HG03439 (cell line): ENCODE measurements at regions not wholly inside any gene's neighbourhood (a gene's known extent, or its start where the extent isn't known, plus 50 kb on each side); places are given as distances from the start of the nearest gene placed in this dataset.

ENCODE experiments used
- ATAC-seq: cut with Tn5 transposase; IDR thresholded peaks from one replicate; pipeline ENCODE4 v1.9.1; 2021; ENCODE audit warnings: mild to moderate bottlenecking, moderate library complexity; ENCODE audit not compliant: unreplicated experiment

DNA sequence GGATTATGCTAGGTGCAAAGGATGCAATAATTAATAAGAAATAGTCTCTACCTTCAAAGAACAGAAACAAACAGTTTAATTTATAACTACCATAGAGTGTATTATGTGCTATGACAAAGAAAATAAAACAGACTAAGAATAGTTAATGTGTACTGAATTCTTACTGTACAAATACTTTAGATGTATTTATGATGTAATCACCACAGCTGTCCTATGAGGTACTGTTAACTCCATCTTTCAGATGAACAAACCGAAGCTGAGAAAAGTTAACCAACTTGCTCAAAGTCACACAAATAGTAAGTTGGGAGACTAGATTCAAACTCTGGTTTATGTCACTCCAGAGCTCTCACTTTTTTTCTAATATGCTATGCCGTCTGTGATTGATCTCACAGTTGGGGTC, 77.0 kb upstream of the FGGY start:
- no peak for ATAC-seq

DNA sequence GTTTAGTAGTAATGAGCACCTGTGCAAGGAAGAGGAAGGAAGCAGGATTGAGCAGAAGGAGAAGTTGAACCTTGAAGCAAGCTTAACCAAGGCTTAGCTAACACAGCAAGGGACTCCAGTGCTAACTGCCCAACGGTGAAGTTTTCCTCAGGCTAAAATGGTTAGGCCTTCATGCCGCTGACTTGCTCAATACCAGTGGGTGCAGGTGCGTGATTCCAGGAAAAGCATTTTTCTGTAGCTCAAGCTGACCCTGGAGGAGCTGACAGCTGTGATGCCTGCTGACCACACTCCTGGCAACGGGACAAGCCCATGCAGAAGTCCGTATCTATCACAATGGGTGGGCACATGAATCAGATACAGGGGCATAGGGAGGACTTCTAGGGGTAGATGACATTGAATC, 76.5 kb upstream of the FGGY start:
- ATAC-seq: no peak

DNA sequence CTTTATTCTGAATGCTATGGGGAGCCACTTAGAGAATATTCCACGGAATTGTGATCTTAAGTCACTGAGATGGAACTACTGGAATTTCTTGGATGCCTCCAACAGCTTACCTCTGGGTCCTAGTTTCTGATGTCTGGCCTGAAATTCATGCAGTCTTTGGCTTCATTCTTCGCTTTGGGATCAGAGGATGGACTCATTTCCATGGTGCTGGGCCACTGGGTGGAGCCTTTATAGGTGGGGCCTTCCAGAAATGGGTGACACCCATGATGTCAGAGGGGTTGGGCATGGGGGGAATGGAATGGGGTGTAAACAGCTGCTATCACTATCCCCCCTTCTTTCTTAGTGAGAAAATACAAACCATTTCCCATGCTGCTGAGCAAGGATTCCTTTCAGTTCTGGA, 73.7 kb upstream of the FGGY start:
- ATAC-seq: no peak

DNA sequence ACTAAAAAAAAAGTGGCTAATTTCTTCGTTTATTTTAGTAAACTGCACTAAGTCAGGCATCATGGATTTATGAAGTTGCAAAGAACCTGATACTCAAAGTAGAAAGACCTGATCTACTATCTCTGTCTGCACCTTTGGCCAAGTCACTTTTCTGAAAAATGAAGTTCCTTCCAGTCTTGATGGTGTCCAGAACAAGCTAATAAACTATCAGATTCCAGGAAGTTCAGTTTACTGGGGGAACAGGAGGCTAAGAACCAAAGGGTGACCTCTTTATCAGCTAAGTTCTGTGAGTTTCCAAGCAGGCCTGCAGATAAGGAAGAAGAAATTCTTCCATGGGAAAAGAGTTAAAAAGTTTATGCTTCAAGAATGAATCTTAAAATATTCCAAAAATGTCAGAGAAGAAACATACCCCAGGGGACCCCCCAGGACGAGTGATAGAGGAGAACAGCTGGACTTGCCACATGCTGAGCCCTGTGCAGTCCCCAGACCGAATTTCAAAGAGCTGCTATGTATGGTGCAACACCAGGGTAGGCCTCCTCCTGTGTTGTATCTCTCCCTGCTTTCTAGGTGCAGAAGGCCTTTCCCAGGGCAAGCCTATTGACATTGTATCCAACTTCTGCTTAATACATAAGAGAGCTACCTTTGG, 72.8 kb upstream of the FGGY start:
- no peak for ATAC-seq

DNA sequence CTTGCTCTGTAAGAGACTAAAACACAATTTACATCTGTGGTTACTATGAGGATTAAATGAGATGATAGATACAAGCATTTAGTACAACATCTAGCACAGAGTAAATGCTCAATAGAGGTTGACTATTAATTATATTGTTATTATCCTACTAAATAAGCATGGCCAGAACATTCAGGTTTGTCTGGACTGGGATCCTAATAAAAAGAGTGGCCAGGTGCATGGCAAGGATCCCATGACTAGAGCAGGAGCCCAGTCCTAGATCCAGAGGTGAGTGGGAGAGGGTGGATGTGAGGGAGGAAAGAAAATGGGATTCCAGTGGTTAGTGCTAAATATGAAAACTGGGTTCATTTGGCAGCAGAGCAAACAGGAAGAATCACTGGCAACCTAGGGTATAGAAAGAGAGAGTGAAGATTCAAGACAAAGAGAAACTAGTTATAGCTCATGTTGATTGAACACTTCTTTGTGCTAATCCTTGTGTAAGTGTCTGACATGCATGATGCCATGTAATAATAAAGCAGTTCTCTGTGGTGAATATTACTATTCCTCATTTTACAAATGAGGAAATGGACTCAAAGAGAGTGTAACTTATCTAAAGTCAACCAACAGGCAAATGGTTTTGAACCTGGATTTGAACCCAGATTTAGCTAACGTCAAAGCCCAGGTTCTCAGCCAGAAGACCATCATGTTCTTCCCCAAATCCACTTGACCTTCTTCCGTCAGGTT, 71.1 kb upstream of the FGGY start:
- no peak for ATAC-seq

DNA sequence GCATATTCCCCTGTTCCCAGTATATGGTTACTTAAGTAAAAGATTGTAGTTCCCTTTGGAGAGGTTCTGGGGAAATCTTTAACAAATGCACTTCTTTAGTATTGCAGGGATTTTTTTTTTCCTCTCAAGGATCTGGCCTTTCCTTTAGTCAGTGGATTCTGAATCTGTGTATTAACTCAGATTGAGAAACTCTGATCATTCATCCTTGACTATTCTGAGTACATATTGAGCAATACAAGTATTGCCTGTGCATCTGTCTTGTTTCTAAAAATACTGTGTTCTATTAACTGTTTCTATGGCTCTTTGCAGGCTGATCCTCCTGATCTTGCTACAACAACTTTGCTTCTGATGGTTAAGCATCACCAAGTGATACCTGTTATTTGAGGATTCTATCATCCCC, 67.8 kb upstream of the FGGY start:
- no peak for ATAC-seq

DNA sequence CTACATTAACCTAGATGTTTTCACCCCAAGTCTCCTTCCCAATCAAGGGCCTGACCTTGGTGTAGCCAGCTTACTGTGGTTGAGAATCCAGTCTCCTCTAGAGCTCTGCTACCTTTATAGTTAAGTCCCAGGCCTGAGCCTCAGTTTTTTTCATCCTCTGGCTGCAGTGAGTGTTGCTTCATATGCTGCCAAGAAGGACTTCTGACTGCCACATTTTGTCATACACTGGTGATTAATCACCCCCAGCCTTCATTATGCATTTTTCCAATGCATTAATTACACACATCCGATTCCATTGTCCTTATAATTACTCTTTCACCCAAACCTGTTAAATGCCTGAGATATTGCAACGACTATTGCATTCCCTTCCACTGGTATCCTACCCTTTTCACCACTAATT, 66.3 kb upstream of the FGGY start:
- no peak for ATAC-seq

DNA sequence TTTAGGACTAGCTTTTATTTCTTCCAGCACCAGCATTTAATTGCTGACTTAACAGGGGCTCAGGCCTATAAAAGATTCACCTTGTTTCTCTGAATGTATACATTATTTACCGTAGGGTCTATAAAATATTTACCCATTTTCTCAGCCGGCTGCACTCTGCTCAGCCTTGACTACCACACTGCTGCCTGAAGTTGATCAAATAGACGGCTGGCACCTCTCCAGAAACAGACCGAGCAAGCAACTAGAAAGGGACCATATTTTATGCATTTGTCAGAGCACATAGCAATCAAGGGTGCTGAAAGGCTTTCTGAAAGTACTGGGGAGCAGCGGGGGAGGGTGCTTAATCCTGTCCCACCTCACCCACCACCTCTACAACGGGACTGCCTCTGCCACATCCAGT, 64.7 kb upstream of the FGGY start:
- ATAC-seq: no peak

DNA sequence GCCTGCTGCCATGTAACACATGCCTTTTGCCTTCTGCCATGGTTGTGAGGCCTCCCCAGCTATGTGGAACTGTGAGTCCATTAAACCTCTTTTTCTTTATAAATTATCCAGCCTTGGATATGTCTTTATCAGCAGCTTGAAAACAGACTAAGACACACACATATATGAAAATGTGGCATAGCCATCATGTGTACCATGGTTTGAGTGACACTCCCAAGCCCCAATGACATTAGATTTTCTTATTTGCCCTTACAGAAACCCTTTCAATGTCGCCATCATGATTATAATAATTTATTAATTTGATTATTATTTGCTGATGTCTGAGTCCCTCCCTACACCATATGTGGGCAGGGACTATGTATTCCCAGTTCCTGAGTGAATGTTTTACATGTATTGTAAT, 63.5 kb upstream of the FGGY start:
- ATAC-seq: no peak

DNA sequence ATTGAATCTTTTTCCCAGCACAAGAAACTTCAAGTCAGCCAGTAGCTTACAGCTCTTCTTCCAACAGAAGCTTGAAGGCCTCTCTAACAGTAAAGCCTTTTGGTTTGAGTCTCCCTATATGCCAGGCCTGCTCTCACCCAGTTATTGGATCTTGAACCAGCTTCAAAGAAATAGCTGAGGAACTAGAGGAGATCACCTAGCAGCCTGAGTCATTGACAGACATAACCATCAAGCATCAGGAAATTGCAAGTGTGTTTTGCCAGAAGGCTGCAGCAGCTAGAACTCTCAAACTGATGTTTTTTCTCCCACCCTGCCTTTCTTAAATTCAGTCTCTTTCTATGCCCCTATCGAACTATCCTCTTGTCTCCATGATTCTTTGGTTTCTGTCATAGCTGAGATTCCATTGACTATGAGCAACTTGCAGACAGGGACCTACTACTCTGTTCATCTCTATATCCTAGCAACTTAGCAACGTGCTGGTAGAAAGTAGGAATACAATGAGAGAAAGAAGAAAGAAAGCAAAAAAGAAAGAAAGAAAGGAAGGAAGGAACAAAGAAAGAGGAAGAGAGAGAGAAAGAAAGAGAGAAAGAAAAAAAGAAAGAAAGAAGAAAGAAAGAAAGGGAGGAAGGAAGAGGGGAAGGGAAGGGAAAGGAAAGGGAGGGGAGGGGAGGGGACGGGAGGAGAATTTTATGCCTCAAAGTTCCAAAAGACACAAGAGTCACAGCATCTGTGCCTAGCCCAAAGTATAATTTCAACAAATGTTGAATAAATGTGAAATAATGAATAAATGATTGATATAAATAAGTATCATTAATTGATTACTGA, 60.0 kb upstream of the FGGY start:
- no peak for ATAC-seq

DNA sequence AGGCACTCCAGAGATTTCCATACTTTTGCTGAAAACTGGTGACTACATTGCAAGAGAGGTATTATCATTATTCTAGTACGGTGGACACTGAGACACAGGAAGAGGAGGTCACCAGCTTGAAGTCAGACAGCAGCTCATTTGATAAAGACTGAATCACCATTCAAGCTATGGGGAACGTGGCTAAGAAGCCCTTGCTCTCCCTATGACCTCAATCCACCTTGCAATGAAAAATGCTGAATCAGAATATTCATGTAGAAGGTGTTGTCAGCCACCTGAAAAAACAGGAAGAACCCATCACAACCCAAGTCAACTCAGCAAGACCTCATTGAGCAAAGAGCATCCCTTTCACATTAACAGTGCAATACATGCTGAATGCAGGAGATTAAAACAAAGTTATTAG, 59.0 kb upstream of the FGGY start:
- ATAC-seq: no peak

DNA sequence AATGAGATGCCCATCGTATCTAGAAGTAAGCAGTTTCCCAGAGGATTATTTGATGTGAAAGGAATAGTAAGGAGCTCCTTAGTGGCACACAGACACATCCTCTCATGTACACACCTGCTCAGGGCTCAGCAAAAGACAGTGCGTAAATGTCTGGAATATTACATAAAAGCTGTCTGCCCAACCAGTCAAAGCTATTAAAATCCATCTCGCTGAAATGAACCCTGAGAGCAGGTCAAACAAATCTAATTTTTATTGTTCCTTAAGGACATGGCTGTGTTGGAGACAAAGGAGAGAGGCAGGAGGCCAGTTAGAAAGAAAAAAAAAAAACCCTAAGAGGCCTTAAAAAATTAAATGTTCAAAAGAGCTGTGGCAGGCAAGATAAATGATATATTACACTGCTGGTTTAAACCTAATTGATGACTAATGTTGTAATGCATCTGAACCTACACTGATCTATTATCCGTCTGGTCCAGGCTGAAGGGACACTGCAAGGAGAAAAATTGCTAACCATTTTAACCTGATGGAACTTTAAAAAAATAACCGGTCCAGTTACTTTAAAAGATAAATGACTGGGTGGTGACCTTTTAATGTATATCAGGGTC, 58.5 kb upstream of the FGGY start:
- ATAC-seq: no peak

DNA sequence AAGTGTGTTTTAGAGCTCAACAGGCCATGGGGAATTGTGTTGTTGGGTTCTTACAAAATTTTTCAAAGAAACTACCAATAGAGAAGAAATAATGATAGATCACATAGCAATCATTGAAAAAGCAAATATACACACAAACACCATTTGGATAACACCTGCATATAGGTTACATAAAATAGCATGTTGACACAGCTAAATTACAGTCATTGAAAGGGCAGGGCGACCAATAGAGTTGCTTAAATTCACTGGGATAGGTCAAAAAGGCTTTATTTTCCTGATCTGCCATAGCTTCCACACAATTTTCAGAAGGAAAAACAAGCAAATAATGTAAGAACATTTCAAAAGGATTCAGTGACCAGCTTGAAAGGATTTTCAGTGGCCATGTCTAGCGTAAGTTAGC, 57.9 kb upstream of the FGGY start:
- ATAC-seq: no peak

DNA sequence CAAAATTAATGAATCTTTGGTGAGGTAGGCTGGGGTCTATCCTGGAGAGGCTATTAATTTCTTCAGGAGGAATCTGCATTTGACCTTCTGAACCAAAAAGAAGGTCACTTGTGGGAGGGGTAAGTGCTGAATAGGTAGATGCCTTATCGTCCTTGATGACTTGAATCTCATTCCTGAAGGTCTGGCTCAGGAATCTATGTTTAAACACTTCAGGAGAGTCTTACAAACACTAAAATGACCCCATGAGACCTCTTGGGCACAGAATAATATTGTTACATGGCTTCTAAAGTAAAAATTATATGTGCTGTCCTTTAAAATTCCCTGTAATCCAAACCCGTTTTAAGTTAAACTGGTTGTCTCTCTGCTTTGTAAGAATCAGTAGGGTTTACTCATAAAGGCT, 55.0 kb upstream of the FGGY start:
- ATAC-seq: no peak

DNA sequence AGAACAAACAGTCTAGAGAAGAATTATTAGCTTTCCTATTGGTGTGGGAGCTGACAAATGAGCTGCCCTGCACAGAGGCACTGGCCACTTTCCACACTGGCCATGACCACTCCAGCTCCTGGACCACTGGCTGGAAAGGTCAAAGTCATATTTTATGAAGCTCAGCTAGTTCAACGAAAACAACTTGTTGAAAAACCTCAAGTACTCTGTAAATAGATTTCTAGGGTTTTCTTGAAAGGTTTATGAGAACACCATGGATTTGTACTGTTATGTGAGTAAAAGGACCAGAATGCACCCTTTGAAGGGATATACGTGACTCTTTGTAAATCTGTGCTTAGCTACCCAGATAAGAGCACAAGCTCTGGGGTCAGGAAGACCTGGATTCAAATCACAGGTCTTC, 54.5 kb upstream of the FGGY start:
- ATAC-seq: no peak

DNA sequence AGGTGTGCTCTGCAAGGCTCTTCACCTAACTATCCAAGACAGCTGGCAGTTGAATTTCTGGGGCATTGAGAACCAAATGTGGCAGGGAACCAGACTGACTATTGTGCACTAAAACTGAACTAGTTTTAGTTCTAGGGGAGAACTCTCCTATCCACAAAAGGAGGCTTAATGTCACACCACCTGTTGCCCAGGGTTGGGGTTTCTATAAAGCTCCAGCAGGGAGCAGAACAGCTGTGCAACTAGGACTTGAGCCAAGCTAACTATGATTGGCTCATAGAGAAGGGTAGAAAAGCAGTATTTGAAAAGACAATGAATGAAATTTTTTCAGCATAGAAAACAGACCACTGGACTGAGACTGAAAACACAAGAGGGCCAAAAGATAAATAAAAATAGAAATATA, 53.3 kb upstream of the FGGY start:
- ATAC-seq: no peak

DNA sequence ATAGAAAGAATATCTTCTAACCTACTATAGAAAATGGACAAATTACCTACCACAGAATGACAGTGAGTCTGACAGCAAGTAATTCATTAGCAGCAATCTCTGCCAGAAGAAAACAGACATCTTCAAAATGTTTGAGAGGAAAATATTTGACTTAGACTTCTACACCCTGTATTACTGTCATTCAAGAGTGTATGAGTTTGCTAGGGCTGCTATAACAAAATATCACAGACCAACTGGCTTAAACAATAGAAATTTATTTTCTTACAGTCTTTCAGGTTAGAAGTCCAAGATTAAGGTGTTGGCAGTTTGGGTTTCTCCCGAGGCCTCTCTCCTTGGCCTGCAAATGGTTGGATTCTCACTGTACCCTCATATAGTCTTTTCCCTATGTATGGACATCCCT, 52.9 kb upstream of the FGGY start:
- no peak for ATAC-seq

DNA sequence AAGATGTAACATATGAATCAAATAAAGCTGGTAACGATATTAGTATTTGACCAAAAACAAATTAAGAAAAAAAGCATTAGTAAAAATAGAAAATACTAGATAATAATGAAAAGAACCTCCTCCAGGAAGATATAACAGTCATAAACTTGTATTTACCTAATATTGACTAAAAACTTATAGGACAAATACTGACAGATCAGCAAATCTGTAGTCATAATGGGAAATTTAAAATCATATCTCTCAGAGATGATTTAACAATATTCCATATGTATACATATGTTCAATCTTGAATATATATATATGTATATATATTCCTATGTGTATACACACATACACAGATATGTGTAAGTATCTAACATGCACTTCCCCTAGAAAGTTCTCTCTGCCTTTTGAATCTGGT, 52.0 kb upstream of the FGGY start:
- ATAC-seq: no peak
